ENCODE measurements at regions not wholly inside any gene's neighbourhood (a gene's known extent, or its start where the extent isn't known, plus 50 kb on each side); places are given as distances from the start of the nearest gene placed in this dataset.
"Not testable (repeated sequence)": the region's sequence is repeated elsewhere in the genome, so short reads cannot be mapped to it uniquely, and the experiment has no call there.

- DNase-seq: no peak
Measured at GRCh38 chr1:244326757-244327156, 125.0 kb downstream of the ADSS2 start.

GRCh38 chr1:244327533-244327932 lies 124.2 kb downstream of the ADSS2 start:
- DNase-seq: no peak

GRCh38 chr1:244328476-244328875 lies 123.2 kb downstream of the ADSS2 start:
- no peak for DNase-seq

GRCh38 chr1:244329591-244330317 lies 122.0 kb downstream of the ADSS2 start:
- DNase-seq: no peak

DNA sequence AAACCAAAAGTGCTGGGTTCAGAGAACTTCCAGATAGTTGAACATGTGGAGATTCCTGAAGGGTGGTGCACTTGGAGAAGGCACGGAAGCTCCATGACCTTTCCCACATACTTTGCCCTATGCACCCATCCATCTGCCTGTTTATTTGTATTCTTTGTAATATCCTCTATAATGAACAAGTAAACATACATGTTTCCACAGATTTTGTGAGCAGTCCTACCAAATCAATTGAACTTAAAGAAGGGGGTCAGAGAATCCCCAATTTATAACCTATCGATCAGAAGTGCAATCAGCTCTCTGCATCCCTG lies 121.4 kb downstream of the ADSS2 start:
- no peak for DNase-seq

GRCh38 chr1:244332761-244333160 lies 118.9 kb downstream of the ADSS2 start:
- not testable (repeated sequence) for DNase-seq

DNA sequence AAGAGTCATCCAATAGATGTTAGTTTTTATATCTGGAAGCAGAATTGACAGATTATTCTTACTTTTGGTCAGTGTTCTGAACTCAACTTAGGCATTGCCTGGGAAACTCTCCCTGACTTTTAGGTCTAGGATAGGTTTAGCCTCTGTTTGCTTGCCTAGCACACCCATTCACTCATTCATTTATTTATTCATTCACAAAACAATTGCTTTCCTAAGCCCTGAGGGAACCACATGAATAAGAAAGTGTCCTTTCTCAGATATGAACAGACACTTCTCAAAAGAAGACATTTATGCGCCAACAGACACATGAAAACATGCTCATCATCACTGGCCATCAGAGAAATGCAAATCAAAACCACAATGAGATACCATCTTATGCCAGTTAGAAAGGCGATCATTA lies 117.4 kb downstream of the ADSS2 start:
- DNase-seq: not testable (repeated sequence)

- not testable (repeated sequence) for DNase-seq
Measured at GRCh38 chr1:244334842-244335241, 116.9 kb downstream of the ADSS2 start.

DNA sequence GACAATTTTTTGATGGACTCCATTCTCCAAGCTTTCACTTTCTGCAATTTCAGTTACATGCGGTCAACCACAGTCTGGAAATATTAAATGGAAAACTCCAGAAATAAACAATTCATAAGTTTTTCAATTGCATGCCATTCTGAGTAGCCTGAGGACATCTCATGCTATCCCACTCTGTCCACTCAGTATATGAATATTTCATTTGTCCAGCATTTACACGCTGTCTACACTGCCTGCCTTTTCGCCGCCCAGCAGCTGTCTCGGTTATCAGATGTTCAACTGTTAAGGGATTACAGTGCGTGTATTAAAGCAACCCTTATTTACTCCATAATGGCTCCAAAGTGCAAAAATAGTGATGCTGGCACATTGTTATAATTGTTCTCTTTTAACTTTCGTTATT lies 116.3 kb downstream of the ADSS2 start:
- no peak for DNase-seq

GRCh38 chr1:244336232-244336899 lies 115.3 kb downstream of the ADSS2 start:
- no peak for DNase-seq

DNA sequence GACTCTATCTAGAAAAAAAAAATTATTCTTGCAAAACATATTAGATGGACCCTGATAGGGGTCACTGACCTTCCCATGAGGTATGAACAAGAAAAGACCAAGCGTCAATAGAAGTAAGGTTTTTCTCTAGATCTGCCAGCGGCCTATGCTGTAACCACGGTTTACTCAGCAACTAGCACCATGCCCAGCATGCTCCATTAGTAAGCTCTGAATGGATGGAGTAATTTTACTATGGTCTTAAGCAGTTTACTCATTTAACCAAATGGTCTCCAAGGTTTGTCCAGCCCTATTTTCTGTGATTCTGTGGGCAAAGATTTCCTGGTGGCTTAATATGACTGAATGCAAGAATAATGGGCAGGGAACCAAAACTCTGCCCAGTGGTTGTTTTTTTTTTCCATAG lies 113.9 kb downstream of the ADSS2 start:
- peak; percentile 9 for DNase-seq

- no peak for DNase-seq
Measured at GRCh38 chr1:244339073-244339692, 112.5 kb downstream of the ADSS2 start.

DNA sequence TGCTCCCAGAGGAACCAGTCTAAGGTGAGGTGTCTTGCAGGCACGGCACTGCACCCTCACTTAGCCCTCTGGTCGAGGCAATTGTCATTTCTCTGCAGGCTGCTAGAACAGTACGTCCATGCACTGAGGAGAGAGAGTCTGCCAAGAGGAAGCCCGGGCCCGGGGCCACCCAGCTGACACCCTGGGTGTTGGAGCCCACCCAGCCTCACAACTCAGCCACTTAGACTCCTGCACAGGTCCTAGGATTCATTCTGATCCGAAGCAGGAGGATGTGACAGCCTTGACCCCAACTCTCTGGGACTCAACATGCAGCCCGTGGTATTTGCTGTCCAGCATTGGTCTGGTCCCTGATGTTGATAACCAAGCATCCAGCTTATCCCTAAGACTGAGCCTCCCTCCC lies 111.9 kb downstream of the ADSS2 start:
- DNase-seq: no peak

GRCh38 chr1:244340396-244340795 lies 111.3 kb downstream of the ADSS2 start:
- no peak for DNase-seq

- peak; percentile 30 for DNase-seq
Measured at GRCh38 chr1:244341455-244342450, 110.0 kb downstream of the ADSS2 start.

GRCh38 chr1:244344001-244344400 lies 107.7 kb downstream of the ADSS2 start:
- no peak for DNase-seq

DNA sequence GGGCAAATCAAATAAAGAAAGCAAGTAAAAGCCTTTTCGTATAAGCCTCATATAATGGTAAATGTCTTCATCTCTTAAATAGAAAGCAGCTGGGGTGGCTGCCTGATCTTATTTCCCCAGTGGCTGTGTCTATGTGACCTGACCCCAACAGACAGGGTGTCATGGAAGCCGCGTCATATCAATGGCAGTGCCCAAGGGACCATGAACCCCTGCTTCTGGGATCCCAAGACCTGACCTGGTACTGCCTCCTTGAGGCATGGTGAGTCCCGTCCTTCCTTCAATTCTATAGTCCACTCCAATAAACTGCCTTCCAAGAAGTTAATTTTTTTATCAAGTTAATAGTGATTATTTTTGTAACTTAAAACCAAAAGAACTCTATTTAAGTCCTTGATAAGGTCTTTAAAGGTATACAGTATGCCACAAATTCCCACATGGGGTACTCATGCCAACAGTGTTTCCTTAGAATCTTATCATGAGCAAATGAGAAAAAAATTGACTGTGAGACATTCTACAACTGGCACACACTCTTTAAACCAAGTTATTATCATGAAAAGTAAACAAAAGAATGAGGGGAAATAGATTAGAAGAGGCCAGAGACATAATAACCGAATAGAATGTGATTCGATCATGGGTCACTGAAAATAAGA lies 104.6 kb downstream of the ADSS2 start:
- no peak for DNase-seq

GRCh38 chr1:244347942-244348341 lies 103.8 kb downstream of the ADSS2 start:
- DNase-seq: no peak

DNA sequence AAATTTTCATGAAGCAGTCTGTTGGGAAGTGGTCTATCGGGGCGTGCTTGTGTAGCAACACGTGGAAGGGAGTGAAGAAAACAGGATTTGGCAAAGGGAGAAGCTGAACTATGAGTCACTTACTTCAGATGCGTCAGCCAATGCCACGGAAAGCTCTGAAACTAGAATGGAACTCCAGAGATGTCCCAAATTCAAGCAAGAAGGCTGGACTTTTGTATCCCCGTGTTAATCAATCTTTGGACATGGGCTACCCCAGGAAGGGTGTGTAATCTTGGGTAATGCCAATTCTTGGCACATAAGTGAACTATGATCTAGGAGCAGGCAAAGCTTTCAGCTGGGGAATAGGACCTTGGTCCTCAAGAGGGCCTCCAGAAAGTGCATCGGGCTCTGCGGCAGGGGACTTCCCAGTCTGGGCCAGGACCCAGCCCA lies 102.6 kb downstream of the ADSS2 start:
- peak; percentile 51 for DNase-seq

DNA sequence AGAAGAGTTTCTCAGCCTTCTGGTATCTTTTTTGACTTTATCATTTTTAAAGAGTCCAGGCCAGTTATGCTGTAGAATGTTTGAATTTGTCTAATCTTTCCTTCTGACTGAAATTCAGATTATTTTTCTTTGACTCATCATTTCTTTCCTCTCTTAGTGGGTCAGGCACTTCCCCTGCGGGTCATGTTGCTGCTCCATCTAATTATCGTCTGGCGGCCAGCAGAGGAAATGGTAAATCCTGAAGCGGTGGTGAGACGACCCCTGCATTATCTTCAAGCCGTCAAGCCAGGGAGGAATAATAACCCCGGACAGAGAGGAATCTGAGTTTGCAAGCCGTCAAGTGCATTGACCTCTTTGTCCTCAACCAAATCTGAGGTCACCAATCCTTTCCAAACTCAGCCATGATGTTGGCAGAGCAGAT lies 102.1 kb downstream of the ADSS2 start:
- DNase-seq: no peak

DNA sequence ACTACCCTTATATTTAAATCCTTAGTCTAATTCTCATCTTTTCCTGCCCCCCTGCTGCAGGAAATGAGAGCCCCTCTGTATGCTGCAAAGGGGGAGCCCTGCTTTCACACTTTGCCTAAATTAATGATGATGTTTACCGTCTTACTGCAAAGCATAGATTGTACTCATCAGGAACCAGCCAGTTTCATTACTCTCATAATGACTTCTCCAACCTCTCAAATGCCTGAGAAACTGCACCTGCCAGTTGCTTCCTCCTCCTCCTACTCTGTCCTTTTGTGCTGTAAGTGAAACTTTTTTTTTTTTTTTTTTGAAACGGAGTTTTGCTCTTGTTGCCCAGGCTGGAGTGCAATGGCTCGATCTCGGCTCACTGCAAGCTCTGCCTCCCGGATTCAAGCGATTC lies 101.7 kb downstream of the ADSS2 start:
- DNase-seq: peak; percentile 75

DNA sequence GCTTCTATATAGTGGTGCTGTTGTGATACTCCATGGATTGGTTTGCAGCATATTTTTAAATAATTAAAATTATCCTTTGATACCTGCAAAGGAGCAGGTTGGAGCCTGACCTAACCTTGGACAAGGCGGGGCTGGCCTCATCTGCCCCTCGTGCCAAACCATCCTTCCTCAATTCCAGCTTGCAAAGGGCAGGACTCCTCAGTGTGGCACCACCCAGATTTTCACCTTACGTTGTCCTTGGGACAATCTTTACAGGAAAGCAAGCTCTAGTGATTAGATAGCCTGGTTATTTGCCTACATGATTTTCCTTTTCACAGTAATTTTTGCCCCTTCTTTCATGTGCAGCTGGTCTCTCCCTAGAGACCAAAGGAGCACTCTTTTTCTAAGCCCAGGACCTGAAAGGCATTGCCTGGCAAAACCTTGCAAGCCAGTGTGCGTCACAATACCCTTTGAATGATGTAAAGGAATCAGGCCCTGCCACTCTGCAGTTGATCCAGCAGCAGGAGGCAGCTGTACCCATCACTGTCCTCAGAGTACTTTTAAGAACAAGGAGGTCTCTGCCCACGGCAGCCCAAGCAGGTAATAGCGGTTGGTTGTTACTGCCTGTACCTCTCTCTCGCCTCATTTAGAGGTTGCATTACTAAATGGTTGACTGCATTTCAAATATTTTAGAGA lies 99.4 kb downstream of the ADSS2 start:
- no peak for DNase-seq

All from MV-4-11 (cell line).